Fibroblast of skin of right biceps (primary cell): ENCODE measurements at regions not wholly inside any gene's neighbourhood (a gene's known extent, or its start where the extent isn't known, plus 50 kb on each side); places are given as distances from the start of the nearest gene placed in this dataset.
"Not testable (repeated sequence)": the region's sequence is repeated elsewhere in the genome, so short reads cannot be mapped to it uniquely, and the experiment has no call there.

Experiments used
- DNase-seq: peaks from one replicate; pipeline ENCODE4 v3.0.0-alpha.2; 2013

- no peak for DNase-seq
Observed at GRCh38 chr13:56335775-56336174, 804.9 kb upstream of the PRR20A start.

GRCh38 chr13:56338421-56338820, 802.3 kb upstream of the PRR20A start:
- no peak for DNase-seq

GRCh38 chr13:56347014-56347413, 793.7 kb upstream of the PRR20A start:
- no peak for DNase-seq

- no peak for DNase-seq
Observed at GRCh38 chr13:56349866-56350265, 790.9 kb upstream of the PRR20A start.

- no peak for DNase-seq
Observed at GRCh38 chr13:56351041-56351440, 789.7 kb upstream of the PRR20A start.

GRCh38 chr13:56352361-56352760, 788.4 kb upstream of the PRR20A start:
- no peak for DNase-seq

- DNase-seq, result no peak
Observed at GRCh38 chr13:56352901-56353300, 787.8 kb upstream of the PRR20A start.

GRCh38 chr13:56356690-56357089, 784.0 kb upstream of the PRR20A start:
- DNase-seq, result no peak

- no peak for DNase-seq
Observed at GRCh38 chr13:56378566-56378965, 762.2 kb upstream of the PRR20A start.

GRCh38 chr13:56393549-56393948, 747.2 kb upstream of the PRR20A start:
- DNase-seq, result no peak

- DNase-seq, result no peak
Observed at GRCh38 chr13:56396318-56396717, 744.4 kb upstream of the PRR20A start.

- no peak for DNase-seq
Observed at GRCh38 chr13:56400774-56401173, 739.9 kb upstream of the PRR20A start.

- DNase-seq, result no peak
Observed at GRCh38 chr13:56412856-56413255, 727.9 kb upstream of the PRR20A start.

GRCh38 chr13:56424246-56424645, 716.5 kb upstream of the PRR20A start:
- DNase-seq, result no peak

GRCh38 chr13:56457535-56458190, 683.1 kb upstream of the PRR20A start:
- no peak for DNase-seq

- DNase-seq, result no peak
Observed at GRCh38 chr13:56459286-56459685, 681.4 kb upstream of the PRR20A start.

GRCh38 chr13:56501750-56502149, 639.0 kb upstream of the PRR20A start:
- DNase-seq, result no peak

- no peak for DNase-seq
Observed at GRCh38 chr13:56510836-56511235, 629.9 kb upstream of the PRR20A start.

- not testable (repeated sequence) for DNase-seq
Observed at GRCh38 chr13:56512336-56512735, 628.4 kb upstream of the PRR20A start.

GRCh38 chr13:56515441-56515840, 625.3 kb upstream of the PRR20A start:
- DNase-seq, result no peak

GRCh38 chr13:56528040-56528790, 612.5 kb upstream of the PRR20A start:
- no peak for DNase-seq

GRCh38 chr13:56530096-56530495, 610.6 kb upstream of the PRR20A start:
- DNase-seq, result no peak

GRCh38 chr13:56547921-56548320, 592.8 kb upstream of the PRR20A start:
- not testable (repeated sequence) for DNase-seq

- no peak for DNase-seq
Observed at GRCh38 chr13:56558698-56559320, 581.9 kb upstream of the PRR20A start.
